PC-9 (cell line): ENCODE measurements at regions not wholly inside any gene's neighbourhood (a gene's known extent, or its start where the extent isn't known, plus 50 kb on each side); places are given as distances from the start of the nearest gene placed in this dataset.

Source experiments
- EZH2 ChIP-seq: fragments of 200-600 bp; sonication (generic); IDR thresholded peaks from 2 replicates; pipeline ENCODE4 v1.8.0; 2017; ENCODE audit warnings: antibody characterized with exemption, low read depth
- TF ChIP-seq, protein P1 (sequence below): fragments of 200-600 bp; sonication (generic); conservative IDR thresholded peaks from 2 replicates; pipeline ENCODE4 v1.6.1; 2017; ENCODE audit warnings: mixed run types, antibody characterized with exemption, mild to moderate bottlenecking, moderate library complexity

DNA sequence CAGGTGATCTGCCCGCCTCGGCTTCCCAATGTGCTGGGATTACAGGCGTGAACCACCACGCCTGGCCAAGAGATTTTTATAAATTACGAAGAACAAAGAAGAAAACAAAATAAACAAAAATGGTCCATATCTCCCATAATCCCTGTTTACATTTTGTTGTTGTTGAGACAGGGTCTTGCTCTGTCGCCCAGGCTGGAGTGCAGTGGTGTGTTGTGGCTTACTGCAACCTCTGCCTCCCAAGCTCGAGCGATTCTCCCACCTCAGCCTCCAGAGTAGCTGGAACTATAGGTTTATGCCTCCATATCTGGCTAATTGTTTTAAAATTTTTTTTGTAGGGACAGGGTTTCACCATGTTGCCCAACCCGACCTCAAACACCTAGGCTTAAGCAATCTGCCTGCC lies 156.1 kb downstream of the ZNF664 start:
- no peak for TF ChIP-seq EZH2
- TF ChIP-seq, protein P1, sequence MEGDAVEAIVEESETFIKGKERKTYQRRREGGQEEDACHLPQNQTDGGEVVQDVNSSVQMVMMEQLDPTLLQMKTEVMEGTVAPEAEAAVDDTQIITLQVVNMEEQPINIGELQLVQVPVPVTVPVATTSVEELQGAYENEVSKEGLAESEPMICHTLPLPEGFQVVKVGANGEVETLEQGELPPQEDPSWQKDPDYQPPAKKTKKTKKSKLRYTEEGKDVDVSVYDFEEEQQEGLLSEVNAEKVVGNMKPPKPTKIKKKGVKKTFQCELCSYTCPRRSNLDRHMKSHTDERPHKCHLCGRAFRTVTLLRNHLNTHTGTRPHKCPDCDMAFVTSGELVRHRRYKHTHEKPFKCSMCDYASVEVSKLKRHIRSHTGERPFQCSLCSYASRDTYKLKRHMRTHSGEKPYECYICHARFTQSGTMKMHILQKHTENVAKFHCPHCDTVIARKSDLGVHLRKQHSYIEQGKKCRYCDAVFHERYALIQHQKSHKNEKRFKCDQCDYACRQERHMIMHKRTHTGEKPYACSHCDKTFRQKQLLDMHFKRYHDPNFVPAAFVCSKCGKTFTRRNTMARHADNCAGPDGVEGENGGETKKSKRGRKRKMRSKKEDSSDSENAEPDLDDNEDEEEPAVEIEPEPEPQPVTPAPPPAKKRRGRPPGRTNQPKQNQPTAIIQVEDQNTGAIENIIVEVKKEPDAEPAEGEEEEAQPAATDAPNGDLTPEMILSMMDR = no peak
